SK-N-SH treated with all-trans-retinoic acid at 6 μM for 48 hours (cell line): ENCODE measurements at regions not wholly inside any gene's neighbourhood (a gene's known extent, or its start where the extent isn't known, plus 50 kb on each side); places are given as distances from the start of the nearest gene placed in this dataset.

ENCODE experiments used
- ATAC-seq: fragments of 200-7000 bp; cut with Tn5 transposase; 3 replicates; pipeline ENCODE4 v1.9.1; 2020; ENCODE audit warnings: mild to moderate bottlenecking, moderate library complexity
- ARNTL ChIP-seq: fragments of 450-650 bp; formaldehyde crosslinking; IDR thresholded peaks from 2 replicates; pipeline ENCODE4 v1.5.0; 2020; ENCODE audit warnings: low read depth, mild to moderate bottlenecking, moderate library complexity, borderline replicate concordance
- BACH2 ChIP-seq: fragments of 250-450 bp; sonication (Bioruptor Pico); IDR thresholded peaks from 2 replicates; pipeline ENCODE4 v1.9.0; 2021; ENCODE audit warnings: mild to moderate bottlenecking, borderline replicate concordance
- CSDC2 ChIP-seq: fragments of 250-450 bp; sonication (Bioruptor Pico); IDR thresholded peaks from 2 replicates; pipeline ENCODE4 v1.5.0; 2020; ENCODE audit warnings: mild to moderate bottlenecking, moderate library complexity
- ESRRG ChIP-seq: fragments of 250-450 bp; sonication (Bioruptor Pico); IDR thresholded peaks from 2 replicates; pipeline ENCODE4 v1.6.1; 2021; ENCODE audit warnings: mild to moderate bottlenecking
- GLIS3 ChIP-seq: fragments of 250-450 bp; sonication (Bioruptor Pico); IDR thresholded peaks from 2 replicates; pipeline ENCODE4 v1.5.0; 2020; ENCODE audit warnings: mild to moderate bottlenecking, moderate library complexity
- ISL1 ChIP-seq: fragments of 250-450 bp; sonication (Bioruptor Pico); IDR thresholded peaks from 2 replicates; pipeline ENCODE4 v2.1.2; 2022; ENCODE audit warnings: mild to moderate bottlenecking, moderate library complexity
- OSR1 ChIP-seq: fragments of 250-450 bp; sonication (Bioruptor Pico); IDR thresholded peaks from 2 replicates; pipeline ENCODE4 v1.8.0; 2022; ENCODE audit warnings: moderate library complexity, mild to moderate bottlenecking, inconsistent platforms
- PPARA ChIP-seq: fragments of 250-450 bp; sonication (Bioruptor Pico); IDR thresholded peaks from 2 replicates; pipeline ENCODE4 v1.5.0; 2020; ENCODE audit warnings: mild to moderate bottlenecking, borderline replicate concordance
- RARB ChIP-seq: fragments of 250-450 bp; sonication (Bioruptor Pico); IDR thresholded peaks from 2 replicates; pipeline ENCODE4 v1.8.0; 2021; ENCODE audit warnings: mild to moderate bottlenecking, moderate library complexity
- SNAI2 ChIP-seq: fragments of 250-450 bp; sonication (Bioruptor Pico); IDR thresholded peaks from 2 replicates; pipeline ENCODE4 v1.5.0; 2020; ENCODE audit warnings: mild to moderate bottlenecking, moderate library complexity
- TCF4 ChIP-seq: fragments of 250-450 bp; sonication (Bioruptor Pico); IDR thresholded peaks from 2 replicates; pipeline ENCODE4 v1.8.0; 2021; ENCODE audit warnings: mild to moderate bottlenecking, moderate library complexity, borderline replicate concordance
- TOX ChIP-seq: fragments of 250-450 bp; sonication (Bioruptor Pico); IDR thresholded peaks from 2 replicates; pipeline ENCODE4 v1.8.0; 2021; ENCODE audit warnings: mild to moderate bottlenecking, moderate library complexity, borderline replicate concordance
- ZFP3 ChIP-seq: fragments of 250-450 bp; sonication (Bioruptor Pico); IDR thresholded peaks from 2 replicates; pipeline ENCODE4 v1.5.0; 2020; ENCODE audit warnings: mild to moderate bottlenecking, moderate library complexity
- ZNF70 ChIP-seq: fragments of 450-650 bp; formaldehyde crosslinking; IDR thresholded peaks from 2 replicates; pipeline ENCODE4 v1.5.0; 2020; ENCODE audit warnings: mild to moderate bottlenecking, moderate library complexity
- ZNF8 ChIP-seq: fragments of 450-650 bp; formaldehyde crosslinking; IDR thresholded peaks from 2 replicates; pipeline ENCODE4 v1.5.0; 2020; ENCODE audit warnings: mild to moderate bottlenecking, moderate library complexity
- TF ChIP-seq, protein P1 (sequence below): fragments of 250-450 bp; sonication (Bioruptor Pico); IDR thresholded peaks from 2 replicates; pipeline ENCODE4 v1.8.0; 2020; ENCODE audit warnings: mild to moderate bottlenecking, moderate library complexity, borderline replicate concordance
- TF ChIP-seq, protein P2 (sequence below): fragments of 250-450 bp; sonication (Bioruptor Pico); IDR thresholded peaks from 2 replicates; pipeline ENCODE4 v1.8.0; 2021; ENCODE audit warnings: low read depth, mild to moderate bottlenecking, moderate library complexity, borderline replicate concordance
- TF ChIP-seq, protein P3 (sequence below): fragments of 250-450 bp; sonication (Bioruptor Pico); IDR thresholded peaks from 2 replicates; pipeline ENCODE4 v1.5.1; 2021; ENCODE audit warnings: mild to moderate bottlenecking, moderate library complexity
- TF ChIP-seq, protein P4 (sequence below): fragments of 250-450 bp; sonication (Bioruptor Pico); IDR thresholded peaks from 2 replicates; pipeline ENCODE4 v1.5.1; 2020; ENCODE audit warnings: low read depth, mild to moderate bottlenecking, moderate library complexity

DNA sequence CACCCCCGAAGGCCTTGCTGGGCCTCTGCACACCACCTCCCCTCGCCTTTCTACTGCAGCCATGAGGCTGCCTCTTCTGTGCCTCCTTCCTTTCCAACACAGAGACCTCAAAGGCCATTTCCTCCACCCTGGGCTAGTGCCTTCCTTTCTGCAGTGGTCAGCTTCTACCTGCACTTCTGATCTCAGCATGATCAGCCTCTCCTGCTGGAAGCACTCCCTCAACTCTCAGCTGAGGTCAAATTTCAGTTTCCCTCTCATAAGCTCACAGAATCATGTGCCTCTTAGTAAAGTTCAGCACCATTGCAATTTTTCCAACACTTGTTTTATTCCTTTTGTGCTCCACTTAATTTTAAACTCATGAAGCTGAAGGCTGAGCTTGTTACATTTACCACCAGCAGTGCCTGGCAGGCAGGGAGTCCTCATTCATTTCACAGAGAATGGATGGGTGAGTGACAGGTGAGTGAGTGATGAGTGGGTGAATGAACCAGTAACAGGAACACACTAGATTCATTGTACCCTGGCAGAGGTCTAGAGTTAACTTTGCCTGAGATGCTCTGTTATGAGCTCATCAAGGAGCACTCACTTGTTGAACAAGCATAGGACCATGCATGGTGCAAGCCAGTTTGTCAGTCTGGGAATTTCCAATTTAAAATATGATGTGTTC lies 124.0 kb upstream of the PRSS58 start (continued):
- TF ChIP-seq, protein P1, sequence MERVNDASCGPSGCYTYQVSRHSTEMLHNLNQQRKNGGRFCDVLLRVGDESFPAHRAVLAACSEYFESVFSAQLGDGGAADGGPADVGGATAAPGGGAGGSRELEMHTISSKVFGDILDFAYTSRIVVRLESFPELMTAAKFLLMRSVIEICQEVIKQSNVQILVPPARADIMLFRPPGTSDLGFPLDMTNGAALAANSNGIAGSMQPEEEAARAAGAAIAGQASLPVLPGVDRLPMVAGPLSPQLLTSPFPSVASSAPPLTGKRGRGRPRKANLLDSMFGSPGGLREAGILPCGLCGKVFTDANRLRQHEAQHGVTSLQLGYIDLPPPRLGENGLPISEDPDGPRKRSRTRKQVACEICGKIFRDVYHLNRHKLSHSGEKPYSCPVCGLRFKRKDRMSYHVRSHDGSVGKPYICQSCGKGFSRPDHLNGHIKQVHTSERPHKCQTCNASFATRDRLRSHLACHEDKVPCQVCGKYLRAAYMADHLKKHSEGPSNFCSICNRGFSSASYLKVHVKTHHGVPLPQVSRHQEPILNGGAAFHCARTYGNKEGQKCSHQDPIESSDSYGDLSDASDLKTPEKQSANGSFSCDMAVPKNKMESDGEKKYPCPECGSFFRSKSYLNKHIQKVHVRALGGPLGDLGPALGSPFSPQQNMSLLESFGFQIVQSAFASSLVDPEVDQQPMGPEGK (CRISPR knock-in tag): no peak
- TF ChIP-seq, protein P2, sequence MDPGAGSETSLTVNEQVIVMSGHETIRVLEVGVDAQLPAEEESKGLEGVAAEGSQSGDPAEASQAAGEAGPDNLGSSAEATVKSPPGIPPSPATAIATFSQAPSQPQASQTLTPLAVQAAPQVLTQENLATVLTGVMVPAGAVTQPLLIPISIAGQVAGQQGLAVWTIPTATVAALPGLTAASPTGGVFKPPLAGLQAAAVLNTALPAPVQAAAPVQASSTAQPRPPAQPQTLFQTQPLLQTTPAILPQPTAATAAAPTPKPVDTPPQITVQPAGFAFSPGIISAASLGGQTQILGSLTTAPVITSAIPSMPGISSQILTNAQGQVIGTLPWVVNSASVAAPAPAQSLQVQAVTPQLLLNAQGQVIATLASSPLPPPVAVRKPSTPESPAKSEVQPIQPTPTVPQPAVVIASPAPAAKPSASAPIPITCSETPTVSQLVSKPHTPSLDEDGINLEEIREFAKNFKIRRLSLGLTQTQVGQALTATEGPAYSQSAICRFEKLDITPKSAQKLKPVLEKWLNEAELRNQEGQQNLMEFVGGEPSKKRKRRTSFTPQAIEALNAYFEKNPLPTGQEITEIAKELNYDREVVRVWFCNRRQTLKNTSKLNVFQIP (CRISPR knock-in tag): no peak
- TF ChIP-seq RARB (CRISPR knock-in tag): no peak
- TF ChIP-seq, all 23 proteins: peak for 0

DNA sequence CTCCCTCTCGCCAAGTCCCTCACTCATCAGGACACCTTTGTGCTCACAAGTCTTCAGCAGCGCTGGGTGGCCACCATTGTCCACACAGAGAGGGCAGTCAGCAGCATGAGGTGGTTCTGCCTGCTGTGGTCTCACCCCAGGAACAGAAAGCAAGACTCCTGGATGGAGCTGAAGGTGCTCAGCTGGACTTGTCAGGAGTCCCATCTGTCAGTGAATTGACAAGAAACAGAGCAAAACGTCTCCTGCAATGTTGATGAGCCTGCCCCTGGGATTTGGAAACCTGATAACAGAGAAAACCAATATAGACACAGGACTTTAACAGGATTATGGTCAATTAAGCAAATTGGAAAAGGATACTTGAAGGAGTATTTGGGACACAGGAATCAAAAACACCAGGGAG lies 122.2 kb upstream of the PRSS58 start:
- TF ChIP-seq CSDC2 (no peak), ISL1 (CRISPR knock-in tag) (no peak), ZFP3 (CRISPR knock-in tag) (no peak), ZNF8 (no peak), ARNTL (CRISPR knock-in tag) (no peak), TCF4 (CRISPR knock-in tag) (no peak), ESRRG (no peak), GLIS3 (CRISPR knock-in tag) (no peak), PPARA (CRISPR knock-in tag) (no peak), RARB (CRISPR knock-in tag) (no peak), TOX (CRISPR knock-in tag) (no peak), SNAI2 (CRISPR knock-in tag) (no peak), BACH2 (CRISPR knock-in tag) (no peak), ZNF70 (no peak)
- TF ChIP-seq, protein P3, sequence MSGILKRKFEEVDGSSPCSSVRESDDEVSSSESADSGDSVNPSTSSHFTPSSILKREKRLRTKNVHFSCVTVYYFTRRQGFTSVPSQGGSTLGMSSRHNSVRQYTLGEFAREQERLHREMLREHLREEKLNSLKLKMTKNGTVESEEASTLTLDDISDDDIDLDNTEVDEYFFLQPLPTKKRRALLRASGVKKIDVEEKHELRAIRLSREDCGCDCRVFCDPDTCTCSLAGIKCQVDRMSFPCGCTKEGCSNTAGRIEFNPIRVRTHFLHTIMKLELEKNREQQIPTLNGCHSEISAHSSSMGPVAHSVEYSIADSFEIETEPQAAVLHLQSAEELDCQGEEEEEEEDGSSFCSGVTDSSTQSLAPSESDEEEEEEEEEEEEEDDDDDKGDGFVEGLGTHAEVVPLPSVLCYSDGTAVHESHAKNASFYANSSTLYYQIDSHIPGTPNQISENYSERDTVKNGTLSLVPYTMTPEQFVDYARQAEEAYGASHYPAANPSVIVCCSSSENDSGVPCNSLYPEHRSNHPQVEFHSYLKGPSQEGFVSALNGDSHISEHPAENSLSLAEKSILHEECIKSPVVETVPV: no peak
- TF ChIP-seq, protein P2 (CRISPR knock-in tag): no peak
- TF ChIP-seq, protein P4, sequence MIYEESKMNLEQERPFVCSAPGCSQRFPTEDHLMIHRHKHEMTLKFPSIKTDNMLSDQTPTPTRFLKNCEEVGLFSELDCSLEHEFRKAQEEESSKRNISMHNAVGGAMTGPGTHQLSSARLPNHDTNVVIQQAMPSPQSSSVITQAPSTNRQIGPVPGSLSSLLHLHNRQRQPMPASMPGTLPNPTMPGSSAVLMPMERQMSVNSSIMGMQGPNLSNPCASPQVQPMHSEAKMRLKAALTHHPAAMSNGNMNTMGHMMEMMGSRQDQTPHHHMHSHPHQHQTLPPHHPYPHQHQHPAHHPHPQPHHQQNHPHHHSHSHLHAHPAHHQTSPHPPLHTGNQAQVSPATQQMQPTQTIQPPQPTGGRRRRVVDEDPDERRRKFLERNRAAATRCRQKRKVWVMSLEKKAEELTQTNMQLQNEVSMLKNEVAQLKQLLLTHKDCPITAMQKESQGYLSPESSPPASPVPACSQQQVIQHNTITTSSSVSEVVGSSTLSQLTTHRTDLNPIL: no peak
- TF ChIP-seq, protein P1 (CRISPR knock-in tag): no peak
- no peak; the same call in 2 of the 3 replicates for ATAC-seq

DNA sequence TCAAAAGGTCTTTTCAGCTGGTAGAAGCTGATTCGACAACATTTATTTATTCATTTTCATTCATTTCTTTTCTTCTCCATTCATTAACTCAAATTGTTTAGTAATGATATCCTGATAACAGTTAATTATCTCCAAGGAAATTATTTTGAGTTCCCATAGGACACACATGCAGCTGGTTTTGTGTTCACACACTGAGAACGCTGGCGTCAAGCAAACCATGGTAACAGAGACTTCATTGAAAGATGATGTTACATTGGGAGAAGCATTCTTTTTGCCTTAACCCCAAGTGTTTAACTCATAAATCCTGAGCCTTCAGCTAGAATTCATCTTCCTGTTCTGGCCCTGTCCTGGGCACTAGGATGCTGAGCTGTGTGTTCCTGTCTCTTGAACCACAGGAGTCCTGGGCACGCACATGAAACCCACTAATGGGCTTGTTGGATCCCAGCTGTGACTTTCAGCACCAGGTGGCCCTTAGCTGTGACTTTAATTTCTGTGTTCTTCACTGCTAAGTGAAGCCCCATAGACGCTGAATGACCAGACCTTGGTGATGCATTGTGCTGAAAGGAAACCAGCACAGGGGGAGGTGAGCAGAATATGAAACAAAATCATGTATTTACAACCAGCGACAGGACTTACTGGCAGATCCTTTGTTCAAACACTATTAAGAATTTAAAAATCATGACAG lies 121.5 kb upstream of the PRSS58 start:
- no peak for TF ChIP-seq ESRRG
- no peak for TF ChIP-seq ZNF8
- TF ChIP-seq, protein P3: no peak
- TF ChIP-seq OSR1 (CRISPR knock-in tag): no peak
- no peak for TF ChIP-seq CSDC2
- ATAC-seq: no peak
